RPMI7951 (cell line): ENCODE measurements at regions not wholly inside any gene's neighbourhood (a gene's known extent, or its start where the extent isn't known, plus 50 kb on each side); places are given as distances from the start of the nearest gene placed in this dataset.
"Not testable (repeated sequence)": the region's sequence is repeated elsewhere in the genome, so short reads cannot be mapped to it uniquely, and the experiment has no call there.

ENCODE experiments used
- DNase-seq: peaks from one replicate; pipeline ENCODE4 v3.0.0-alpha.2; 2012; ENCODE audit warnings: low read depth

GRCh38 chr2:67777010-67777409, 285.8 kb downstream of the C1D start:
- DNase-seq = peak; percentile 33

GRCh38 chr2:67777836-67778429, 284.9 kb downstream of the C1D start:
- DNase-seq = no peak

DNA sequence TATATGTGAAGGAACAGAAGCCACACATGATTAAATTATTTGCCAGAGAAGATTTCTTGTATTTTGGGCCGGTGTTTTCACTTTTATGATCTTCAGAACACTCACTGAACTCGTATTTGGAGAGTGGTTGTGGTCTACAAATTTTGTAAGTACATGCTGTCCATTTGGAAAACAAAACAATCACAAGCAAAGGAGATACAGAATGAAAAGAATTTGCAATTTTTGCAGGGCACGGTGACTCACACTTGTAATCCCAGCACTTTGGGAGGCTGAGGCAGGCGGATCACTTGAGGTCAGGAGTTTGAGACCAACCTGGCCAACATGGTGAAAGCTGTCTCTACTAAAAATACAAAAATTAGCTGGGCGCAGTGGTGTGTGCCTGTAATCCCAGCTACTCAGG, 282.0 kb downstream of the C1D start:
- not testable (repeated sequence) for DNase-seq

- DNase-seq = no peak
Measured at GRCh38 chr2:67782443-67782842, 280.4 kb downstream of the C1D start.

DNA sequence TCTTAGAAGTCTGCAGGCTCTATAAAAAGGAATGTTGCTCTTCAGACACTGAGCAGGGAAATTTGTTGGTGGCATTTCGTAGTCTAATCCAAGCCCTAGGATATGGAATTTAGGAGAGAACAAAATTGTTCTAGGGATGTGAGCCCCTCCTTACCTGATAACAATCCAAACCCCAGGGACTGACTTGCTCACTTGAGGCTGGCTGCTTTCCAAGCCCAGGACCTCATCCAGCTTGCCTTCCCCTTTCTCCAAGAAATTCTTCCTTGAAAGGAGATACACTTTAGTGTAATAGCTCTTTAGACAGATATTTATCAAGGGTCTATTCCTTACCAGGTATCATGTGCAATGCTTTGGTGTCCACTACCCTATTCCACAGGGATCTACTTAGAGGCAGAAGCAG, 279.8 kb downstream of the C1D start:
- DNase-seq = no peak

DNA sequence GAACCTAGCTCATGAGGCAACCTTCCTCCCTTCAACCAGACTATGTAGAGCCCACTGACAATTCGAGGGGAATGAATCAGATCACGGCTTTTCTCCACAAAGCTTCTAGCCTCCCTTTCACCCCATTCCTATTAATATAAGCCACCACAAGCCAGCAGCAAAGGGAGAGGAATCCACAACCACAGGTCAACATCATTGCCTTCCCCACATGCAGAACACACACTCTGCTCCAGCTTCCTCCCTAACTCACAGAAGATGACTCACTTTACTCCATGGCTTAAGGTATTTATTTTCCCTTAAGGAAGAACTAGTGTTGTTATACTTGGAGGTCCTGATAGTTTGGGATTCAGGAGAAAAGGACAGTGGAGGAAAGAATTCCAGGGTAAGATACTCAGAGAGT, 272.2 kb downstream of the C1D start:
- peak; percentile 78 for DNase-seq

- DNase-seq = no peak
Measured at GRCh38 chr2:67792191-67792590, 270.6 kb downstream of the C1D start.

DNA sequence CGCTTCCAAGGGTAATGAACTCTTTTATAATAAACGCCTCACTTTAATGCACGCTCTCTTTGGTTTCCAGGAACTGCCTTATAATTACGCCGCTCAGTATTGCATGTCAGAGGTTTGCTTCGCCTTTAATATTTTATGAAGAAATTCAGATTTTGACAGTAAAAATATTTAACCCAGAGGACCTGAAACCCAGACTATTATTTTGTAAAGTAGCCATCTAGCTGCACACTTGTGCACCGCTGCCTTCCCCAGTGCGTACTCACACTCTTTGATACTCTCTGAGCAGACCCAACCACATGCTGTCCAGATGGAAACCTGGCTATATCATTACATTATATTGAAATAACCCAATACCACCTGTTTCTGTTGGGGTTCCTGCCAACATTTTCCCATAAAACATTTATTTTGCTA, 270.1 kb downstream of the C1D start:
- no peak for DNase-seq

DNA sequence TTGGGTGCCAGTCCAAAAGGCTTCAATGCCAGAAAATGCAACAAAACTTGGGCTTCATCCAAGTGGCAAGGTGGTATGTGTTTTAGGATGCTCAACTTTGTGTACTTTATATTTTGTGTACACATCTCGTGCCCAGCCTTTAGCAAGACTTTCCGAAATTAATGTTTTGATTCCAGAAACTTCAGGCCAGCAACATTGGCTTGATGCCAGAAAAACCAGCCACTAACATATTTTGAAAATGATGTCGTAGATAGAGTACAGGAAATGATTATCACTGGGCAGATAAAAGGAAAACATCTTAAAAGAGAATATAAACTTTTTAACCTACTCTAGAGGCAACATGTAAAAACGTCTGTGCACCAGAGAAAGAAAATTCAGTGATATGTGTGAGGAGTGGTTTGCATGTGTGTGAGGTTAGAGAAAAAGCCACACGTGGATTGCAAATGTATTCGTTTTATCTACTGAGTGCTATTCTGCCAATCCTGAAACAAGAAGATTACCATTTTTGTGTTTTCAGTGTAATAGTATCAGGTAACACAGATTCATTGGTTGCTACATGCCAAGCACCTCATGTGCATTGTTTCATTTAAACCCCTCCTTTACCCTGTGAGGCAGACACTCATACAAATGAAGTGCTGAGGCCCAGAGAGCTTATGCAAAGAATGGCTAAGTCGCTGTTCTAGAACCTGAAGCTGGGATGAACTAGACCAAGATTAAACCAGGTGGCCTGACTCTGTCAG, 264.8 kb downstream of the C1D start:
- DNase-seq = peak; percentile 18

- no peak for DNase-seq
Measured at GRCh38 chr2:67798541-67799160, 264.2 kb downstream of the C1D start.

- no peak for DNase-seq
Measured at GRCh38 chr2:67799886-67800285, 262.9 kb downstream of the C1D start.

DNA sequence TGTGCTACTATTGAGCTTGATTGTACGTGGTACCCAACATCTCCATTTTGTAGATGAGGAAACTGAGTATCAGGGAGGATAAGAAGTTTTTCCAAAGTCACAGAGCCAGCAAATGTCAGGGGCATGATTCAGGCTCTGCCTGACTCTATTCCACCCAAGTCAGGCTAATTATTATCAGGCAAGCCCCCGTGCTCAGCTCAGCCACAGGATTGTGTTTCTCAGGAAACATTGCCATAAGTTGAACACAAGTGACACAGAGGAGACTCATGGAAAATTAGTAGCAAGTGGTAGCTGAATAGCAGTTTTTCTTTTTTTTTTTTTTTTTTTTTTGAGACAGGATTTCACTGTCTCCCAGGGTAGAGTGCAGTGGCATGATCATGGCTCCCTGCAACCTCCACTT, 260.5 kb downstream of the C1D start:
- no peak for DNase-seq

DNA sequence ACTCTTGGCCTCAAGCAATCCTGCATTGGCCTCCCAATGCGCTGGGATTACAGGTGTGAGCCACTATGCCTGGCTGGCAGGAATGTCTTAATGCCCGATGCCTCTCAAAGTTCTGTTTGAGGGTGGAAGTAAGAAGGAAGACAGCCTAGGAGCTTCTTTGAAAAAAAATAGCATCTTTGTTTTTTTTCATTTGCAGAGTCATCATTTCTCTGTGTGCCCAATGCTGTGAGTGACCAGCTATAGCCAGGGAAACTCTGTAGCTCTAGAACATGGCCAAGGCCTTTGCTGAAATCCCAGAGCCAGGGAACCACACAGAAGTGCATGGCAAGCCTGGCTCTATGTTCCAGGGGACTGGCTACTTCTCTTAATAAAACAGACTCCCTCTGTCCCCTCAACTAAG, 260.0 kb downstream of the C1D start:
- DNase-seq = no peak

DNA sequence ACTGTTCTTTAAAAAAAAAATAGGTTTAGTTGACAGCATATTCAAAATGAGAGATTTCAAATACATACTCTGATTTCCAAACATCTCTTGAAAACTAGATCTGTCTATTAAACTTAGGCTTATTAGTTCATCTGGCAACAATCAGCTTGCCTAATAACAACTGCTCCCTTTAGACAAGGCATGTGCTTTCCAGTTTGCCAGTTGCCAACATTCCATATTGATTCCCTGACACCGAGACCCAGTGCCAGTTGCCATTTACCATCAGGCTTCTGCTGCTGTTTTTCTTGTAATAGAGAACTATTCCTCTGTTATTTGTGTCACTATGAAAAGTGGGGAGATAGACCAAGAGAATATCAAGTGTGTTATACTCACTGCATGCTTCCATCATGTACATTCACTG, 256.0 kb downstream of the C1D start:
- DNase-seq = no peak

- no peak for DNase-seq
Measured at GRCh38 chr2:67808112-67808511, 254.7 kb downstream of the C1D start.

DNA sequence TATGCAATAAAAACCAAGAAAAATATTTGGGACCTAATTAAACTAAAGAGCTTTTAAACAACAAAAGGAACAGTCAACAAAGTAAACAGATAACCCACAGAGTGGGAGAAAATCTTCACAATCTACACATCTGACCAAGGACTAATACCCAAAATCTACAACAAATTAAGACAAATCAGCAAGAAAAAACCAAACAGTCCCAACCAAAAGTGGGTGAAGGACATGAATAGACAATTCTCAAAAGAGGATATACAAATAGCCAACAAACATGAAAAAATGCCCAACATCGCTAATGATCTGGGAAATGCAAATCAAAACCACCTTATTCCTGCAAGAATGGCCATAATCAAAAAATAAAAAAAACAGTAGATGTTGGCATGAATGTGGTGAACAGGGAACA, 250.1 kb downstream of the C1D start:
- no peak for DNase-seq

GRCh38 chr2:67823726-67824125, 239.1 kb downstream of the C1D start:
- no peak for DNase-seq

- no peak for DNase-seq
Measured at GRCh38 chr2:67824186-67824585, 238.6 kb downstream of the C1D start.

GRCh38 chr2:67825476-67825875, 237.3 kb downstream of the C1D start:
- peak; percentile 53 for DNase-seq

DNA sequence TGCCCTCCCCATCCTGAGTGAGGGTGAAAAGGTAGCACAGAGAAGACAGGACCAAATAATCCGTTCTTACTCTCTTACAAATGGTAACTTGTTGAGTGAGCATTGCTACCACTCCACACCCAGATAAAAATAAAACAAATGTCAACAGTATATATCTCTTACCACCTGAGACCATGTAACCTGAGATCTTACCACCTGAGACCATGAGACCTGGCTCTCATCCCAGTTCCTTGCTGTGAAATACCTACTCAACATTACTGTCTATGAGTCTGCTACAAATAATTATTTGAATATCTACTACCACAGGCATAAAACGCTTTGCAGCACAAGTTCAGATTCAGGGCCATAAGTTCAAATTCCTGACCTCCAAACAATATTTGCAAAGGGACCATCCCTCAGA, 234.7 kb downstream of the C1D start:
- no peak for DNase-seq

DNA sequence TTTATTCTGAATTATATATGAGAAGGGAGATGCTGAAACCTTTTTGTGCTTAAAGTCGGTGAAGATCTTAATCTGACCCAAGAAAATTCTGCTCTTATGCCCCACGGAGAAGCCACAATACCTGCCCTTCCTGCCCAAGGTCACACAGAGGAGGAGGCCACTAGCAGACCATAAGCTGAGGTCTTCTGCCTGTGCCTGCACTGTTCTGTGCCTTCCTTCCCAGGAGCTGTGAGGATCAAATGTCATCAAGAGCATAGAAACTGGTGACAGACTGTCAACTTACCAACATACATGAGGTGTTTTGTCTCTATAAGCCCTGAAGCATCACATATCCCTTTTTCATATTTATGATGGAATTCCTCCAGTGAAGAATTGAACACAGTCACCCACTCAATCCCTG, 233.3 kb downstream of the C1D start:
- no peak for DNase-seq

DNA sequence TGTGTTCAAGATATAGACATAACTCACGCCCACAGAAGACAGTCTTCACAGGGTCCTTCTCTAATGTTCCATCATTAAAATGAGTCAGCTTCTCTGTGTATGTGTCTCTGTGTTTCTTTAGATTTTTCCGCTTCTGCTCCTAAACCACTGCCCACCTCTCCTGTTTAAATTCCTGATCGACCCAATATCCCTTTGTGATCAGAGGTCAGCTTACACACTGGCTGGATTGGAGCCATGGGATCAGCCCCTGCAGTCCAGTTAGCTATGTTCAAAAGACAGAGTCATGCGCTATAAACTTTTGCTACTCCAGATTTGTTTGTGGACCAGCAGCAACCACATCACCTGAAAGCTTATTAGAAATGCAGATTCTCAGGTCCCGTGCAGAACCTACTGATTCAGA, 229.2 kb downstream of the C1D start:
- no peak for DNase-seq

DNA sequence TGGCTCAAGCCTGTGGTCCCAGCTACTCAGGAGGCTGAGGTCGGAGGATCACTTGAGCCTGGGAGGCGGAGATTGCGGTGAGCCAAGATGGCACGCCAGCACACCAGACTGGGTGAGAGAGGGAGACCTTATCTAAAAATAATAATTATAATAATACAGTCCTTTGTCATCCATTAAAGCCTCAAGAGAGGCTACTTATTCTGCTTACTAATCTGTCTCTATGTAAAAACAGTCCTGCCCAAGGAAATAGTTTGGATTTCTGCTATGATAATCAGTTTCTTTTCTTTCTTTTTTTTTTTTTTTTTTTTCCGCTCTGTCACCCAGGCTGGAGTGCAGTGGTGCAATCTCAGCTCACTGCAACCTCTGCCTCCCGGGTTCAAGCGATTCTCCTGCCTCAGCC, 228.3 kb downstream of the C1D start:
- DNase-seq = no peak
